Colon (tissue), 2 donors: ENCODE measurements at regions not wholly inside any gene's neighbourhood (a gene's known extent, or its start where the extent isn't known, plus 50 kb on each side); places are given as distances from the start of the nearest gene placed in this dataset.
"Not testable (repeated sequence)": the region's sequence is repeated elsewhere in the genome, so short reads cannot be mapped to it uniquely, and the experiment has no call there.

Experiments
- FAIRE-seq: peaks from 2 replicates; lab custom pipeline; 2012; peaks lifted over from hg19 to GRCh38; lab: Jason Lieb, UNC
- donor health status: control.
- donor health status: control.

GRCh38 chr18:41693008-41693407, 262.0 kb upstream of the PIK3C3 start:
- no peak for FAIRE-seq

DNA sequence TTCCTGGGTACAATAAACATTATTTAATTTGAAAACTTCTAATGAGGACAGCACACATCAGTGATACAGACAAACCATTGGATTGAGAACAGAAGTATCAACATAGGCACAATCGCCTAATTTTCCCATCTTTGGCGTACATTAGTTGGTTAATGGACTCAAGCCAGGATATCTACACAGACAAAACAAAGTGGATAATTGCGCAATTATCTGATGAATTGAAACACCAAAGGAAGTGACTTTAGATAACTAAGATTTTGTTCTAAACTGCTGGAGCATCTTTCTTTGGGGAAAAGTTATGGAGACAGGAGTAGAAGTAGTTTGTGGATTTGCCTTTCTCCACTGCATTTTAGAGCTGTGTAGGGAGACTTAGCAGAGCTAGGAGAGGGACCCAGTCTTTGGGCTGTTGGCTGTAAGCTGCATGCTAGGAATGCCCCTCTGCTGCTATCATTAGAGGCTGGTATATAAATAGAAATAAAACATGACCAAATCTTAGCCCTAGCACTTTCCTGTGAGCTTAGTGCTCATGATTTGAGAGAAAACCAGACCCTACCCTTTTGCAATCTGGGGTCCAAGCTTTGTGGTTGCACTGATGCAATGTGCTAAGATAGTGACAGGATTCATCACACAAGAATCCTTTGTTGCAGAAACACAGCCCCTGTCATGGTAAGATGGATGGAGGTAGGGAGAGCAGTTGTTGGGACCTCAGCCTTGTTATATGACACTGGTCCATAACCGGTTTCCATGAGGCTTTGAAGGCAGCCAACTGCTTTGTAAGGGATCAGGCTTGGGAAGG, 264.5 kb upstream of the PIK3C3 start:
- no peak for FAIRE-seq

- FAIRE-seq = no peak
These were observed 267.9 kb upstream of the PIK3C3 start for GRCh38 chr18:41687138-41687537.

DNA sequence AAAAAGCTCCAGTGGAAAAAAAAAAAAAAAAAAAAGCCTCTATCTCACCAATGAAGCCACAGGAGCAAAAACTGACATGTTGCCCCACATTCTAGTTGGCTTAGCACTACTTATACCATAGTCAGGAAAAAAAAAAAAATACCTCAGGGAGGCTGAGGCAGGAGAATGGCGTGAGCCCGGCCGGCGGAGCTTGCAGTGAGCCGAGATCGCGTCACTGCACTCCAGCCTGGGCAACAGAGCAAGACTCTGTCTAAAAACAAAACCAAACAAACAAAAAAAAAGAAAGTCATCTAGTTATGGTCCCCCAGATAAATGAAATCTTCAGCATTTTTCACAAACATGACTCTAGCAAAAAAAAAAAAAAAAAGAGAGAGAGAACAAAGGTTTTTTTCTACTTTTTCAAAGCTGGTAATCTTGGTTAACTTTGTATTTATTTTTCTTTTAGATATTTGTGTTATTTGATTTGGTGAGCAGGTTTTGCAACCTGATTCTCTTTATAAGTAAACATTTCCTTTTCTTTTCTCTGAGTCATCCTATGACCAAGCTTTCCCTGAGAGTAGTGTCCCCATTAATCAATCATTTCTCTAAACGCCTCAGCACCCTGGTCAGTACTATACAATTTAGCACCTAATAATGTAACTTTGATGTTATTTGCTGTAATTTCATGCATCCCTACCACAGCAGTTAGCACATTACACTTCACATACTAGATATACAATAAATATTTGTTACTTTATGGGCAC, 273.7 kb upstream of the PIK3C3 start:
- FAIRE-seq = no peak

DNA sequence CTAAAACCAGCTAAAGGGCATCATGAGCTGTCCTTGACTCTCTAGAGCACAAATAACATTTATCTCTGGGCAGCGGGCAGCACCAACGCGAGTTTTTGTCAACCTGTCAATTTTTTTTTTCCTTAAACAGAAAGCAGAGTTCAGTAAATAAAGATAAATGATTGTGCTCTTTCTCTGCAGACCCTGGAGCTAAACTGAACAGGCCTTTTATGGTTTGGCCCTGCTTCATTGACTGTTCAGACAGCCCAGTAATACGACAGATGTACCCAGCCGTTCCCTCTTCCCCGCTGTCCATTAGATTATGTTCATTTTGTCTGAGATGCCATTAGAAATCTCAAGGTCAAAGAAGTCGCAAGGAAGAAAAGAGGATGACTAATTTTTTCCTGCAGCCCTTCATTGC, 280.5 kb upstream of the PIK3C3 start:
- FAIRE-seq = no peak

- FAIRE-seq = no peak
These were observed 288.8 kb upstream of the PIK3C3 start for GRCh38 chr18:41666231-41666630.

- FAIRE-seq = no peak
These were observed 289.8 kb upstream of the PIK3C3 start for GRCh38 chr18:41665210-41665609.

DNA sequence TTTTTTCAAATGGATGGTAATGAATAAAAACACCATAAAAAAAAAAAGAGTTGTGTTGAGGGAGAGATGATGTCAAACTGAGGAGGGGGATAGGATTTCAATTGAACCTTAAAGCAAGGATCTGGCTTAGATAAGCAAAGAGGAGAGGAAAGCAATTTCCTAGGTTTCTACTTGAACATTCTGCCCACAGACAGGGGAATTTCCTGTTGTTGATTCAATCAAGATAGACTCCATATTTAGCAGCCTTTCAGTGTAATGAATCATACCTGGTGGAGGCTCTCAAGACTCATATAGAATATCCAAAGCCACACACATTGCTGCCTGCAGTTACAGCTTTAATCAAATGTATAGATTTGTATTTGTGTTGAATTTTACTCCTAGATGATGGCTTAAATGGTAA, 294.4 kb upstream of the PIK3C3 start:
- FAIRE-seq = no peak

DNA sequence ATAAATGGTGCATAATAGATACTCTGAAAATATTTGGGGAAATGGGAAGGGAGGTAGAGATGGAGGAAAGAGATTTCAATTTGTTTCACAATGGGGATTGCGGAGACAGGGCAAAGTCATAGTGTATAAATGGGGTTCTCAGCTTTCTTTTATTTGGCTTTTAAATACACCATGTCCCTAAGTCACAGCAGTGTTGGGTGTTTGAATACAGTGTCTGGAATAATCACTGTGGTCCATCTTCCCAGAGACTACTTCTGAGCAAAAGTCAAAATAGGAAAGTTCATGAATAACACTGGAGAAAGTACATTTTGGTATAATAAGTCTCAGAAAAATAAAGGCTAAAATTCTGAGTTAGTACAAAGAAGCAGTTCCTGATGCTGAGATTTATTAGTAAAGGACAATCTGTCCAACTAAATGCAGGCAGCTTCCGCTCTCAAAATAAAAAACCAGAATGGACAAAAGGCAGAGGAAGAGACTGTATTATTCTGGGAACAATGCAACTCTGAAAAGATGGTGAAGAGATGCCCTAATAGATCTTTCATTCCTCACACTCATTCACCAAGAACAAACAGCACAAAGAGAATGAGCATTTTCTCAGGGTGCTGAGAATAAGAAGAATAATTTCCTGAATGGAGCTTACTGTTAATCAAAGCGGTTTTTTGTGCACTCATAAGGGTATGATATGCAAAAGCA, 295.4 kb upstream of the PIK3C3 start:
- FAIRE-seq = no peak

DNA sequence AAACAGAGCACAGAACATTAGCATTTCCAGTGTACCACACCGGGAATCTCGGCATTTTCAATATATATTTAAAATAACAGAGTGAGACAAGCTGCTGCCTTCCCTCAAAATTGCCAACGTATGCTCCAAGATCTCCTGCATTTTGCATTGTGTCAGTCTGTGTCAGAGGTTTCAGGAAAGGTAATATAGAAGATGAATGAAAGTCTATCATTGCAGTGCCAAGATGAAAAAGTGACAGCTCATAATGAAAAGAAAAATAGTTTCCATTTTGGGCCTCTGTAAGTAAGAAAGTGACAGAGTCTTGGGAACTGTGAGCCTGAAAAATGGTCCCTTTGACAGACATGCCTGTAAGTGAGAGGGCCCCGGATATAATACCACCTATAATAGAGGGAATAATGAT, 297.8 kb upstream of the PIK3C3 start:
- no peak for FAIRE-seq

DNA sequence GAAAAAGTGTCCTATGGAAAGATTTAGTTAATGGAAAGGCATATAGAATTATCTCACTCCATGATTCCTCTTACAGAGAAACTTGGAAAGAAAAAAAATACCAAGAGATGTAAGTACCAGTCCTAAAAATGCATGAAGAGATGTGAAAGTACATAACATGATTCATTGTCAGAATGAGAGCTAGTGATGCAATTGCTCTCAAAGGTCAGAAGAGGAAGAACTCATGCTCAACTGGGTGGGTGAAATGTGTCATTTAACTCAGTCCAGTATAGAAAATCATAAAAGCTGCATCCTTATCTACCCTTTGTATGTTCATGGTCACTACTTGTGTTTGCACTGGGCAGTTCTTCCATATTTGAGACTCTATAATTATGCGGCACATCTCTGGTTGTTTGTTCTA, 300.0 kb upstream of the PIK3C3 start:
- FAIRE-seq = no peak

GRCh38 chr18:41647914-41648313, 307.1 kb upstream of the PIK3C3 start:
- no peak for FAIRE-seq

GRCh38 chr18:41646915-41647620, 308.0 kb upstream of the PIK3C3 start:
- no peak for FAIRE-seq

GRCh38 chr18:41645589-41646360, 309.3 kb upstream of the PIK3C3 start:
- no peak for FAIRE-seq

DNA sequence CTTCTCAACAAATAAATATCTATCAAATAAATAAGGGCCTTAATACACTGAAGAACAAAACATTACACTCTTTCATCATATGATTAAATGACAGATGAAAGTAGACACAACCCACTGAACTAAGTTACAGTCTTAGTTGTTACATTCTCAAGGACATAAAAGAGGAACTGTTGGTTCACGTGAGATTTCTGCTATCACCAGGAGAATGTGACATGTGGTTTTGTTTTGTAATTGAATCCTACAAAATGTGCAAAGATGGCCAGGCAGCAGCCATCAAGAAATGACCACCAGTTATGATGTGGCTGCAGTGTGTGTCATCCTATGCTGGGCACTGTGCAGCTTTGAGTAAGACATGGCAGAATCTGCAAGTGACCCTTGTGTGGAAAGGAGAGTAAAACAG, 310.6 kb upstream of the PIK3C3 start:
- FAIRE-seq = no peak

DNA sequence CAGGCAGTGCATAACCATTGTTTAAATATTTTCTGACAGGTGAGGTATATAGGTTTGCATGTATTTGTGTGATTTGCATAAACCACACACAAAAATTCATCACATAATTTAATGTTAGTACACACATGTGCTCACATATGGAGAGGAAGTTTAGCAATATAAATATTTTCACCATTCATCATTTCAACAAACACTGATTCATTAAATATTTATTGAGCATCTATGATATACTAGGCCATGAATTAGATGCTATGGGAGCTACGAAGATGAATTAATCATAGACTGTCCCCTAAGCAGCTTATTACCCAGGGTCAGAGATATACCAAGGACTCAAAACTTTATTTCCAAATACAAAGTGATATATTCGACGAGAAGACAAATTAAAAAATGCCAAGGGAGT, 311.6 kb upstream of the PIK3C3 start:
- no peak for FAIRE-seq

DNA sequence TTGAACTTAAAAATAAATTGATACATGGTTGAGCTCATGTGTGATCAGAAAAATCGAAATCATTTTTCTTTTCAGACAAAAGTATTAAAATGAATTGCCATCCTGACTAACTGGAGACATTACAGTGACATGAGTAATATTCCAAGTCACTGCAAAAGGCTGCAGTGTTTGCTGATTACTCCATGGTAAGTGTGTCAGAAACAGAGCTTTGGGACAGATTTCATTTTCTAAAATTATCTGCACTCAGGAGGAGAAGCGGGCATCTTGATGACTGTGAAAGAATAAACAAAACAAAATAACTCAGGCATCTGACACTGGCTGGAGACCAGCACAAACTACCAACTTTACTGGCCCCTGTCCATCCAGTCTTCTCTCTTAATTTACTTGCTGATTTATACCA, 312.3 kb upstream of the PIK3C3 start:
- FAIRE-seq = no peak

- FAIRE-seq = no peak
These were observed 315.8 kb upstream of the PIK3C3 start for GRCh38 chr18:41639218-41639617.

DNA sequence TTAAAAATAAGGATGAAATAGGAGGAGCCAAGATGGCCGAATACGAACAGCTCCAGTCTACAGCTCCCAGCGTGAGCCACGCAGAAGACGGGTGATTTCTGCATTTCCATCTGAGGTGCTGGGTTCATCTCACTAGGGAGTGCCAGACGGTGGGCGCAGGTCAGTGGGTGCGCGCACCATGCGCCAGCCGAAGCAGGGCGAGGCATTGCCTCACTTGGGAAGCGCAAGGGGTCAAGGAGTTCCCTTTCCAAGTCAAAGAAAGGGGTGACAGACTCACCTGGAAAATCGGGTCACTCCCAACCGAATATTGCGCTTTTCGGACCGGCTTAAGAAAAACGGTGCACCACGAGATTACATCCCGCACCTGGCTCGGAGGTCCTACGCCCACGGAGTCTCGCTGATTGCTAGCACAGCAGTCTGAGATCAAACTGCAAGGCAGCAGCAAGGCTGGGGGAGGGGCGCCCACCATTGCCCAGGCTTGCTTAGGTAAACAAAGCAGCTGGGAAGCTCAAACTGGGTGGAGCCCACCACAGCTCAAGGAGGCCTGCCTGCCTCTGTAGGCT, 323.2 kb upstream of the PIK3C3 start:
- not testable (repeated sequence) for FAIRE-seq

- no peak for FAIRE-seq
These were observed 324.7 kb upstream of the PIK3C3 start for GRCh38 chr18:41630232-41630886.

DNA sequence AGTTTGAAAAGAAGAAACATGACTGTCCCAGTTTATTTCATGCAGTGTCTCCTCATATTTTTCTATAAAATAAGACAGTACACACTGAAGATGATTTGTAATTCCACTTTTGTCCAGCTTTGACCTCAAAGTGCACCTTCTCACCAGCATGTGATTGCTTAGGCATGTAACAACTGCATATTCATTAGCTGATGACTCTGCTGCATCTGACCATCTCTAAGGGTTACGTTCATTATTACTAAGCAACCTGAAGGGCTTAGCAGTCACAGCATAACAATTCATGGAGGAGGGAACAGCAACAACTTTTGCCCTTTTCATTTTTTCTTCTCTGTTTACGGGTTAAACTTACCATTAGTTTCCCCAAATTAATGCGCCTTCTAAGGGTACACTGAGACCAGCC, 330.6 kb upstream of the PIK3C3 start:
- FAIRE-seq = no peak
